ENCODE measurements at regions not wholly inside any gene's neighbourhood (a gene's known extent, or its start where the extent isn't known, plus 50 kb on each side); places are given as distances from the start of the nearest gene placed in this dataset.

GRCh38 chr3:65182682-65183081, 494.9 kb upstream of the ADAMTS9 start:
- DNase-seq (ENCODE audit: low spot score) = no peak
- no peak for ATAC-seq
- intact Hi-C loops (cut with DNase I) = loop anchor here (10.0 kb wide), 1 partner anchor 62 kb away; no protein-coding TSS in a partner anchor

DNA sequence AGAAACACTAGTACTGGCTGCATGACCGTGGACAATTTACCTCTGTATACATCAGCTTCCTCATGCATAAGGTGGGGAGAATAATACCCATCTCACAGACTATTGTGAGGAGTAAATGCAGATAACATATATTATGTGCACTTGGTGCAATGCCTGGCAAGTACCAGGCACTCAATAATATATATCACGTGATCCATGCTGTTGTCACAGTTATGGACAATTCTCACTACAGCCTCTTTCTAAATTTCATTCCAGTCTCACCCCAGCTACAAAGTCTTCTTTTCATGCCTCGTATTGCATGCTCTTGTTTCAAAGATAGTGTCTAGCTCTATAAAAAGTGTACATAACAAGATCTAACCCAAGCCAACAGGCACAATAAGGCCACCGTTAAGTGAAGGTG, 494.3 kb upstream of the ADAMTS9 start:
- DNase-seq (ENCODE audit: low spot score) (no peak), ATAC-seq (no peak)
- intact Hi-C loops (cut with DNase I) = loop anchor here (10.0 kb wide), 1 partner anchor 63 kb away; no protein-coding TSS in a partner anchor

GRCh38 chr3:65181391-65181871, 493.6 kb upstream of the ADAMTS9 start:
- DNase-seq (ENCODE audit: low spot score) (no peak), ATAC-seq (peak; percentile 92)

GRCh38 chr3:65178703-65179102, 490.9 kb upstream of the ADAMTS9 start:
- intact Hi-C loops (cut with DNase I) = no loop called here
- ATAC-seq (no peak), DNase-seq (ENCODE audit: low spot score) (no peak)

More at GRCh38 chr3:65181391-65181871, 493.6 kb upstream of the ADAMTS9 start:
- intact Hi-C loops (cut with DNase I) = loop anchor here (10.0 kb wide), 1 partner anchor 63 kb away; no protein-coding TSS in a partner anchor

GRCh38 chr3:65177960-65178376, 490.2 kb upstream of the ADAMTS9 start:
- intact Hi-C loops (cut with DNase I) = no loop called here
- no peak for ATAC-seq
- DNase-seq (ENCODE audit: low spot score) = no peak

DNA sequence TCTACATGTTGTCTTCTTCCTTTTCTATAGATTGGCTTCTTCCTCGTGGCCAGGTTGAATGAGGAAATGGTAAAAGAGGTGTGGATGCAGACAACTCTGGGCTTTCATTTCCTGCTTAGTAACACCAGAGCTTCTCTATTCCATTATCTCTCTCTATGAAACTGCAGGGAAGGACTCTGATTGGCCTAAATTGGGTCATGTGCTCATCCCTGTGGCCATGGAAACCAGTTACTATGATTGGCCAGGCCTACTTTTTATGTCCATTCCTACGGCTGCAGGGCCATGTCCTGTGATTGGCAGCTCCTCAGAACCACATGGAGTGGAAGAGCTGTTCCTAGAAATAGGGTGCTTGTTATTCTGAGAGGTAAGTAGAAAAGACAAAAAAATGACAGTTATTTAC, 486.9 kb upstream of the ADAMTS9 start:
- intact Hi-C loops (cut with DNase I) = no loop called here
- DNase-seq (ENCODE audit: low spot score) (no peak), ATAC-seq (no peak)

- ATAC-seq (no peak), DNase-seq (ENCODE audit: low spot score) (no peak)
- intact Hi-C loops (cut with DNase I) = no loop called here
Observed at GRCh38 chr3:65173841-65174240, 486.0 kb upstream of the ADAMTS9 start.

GRCh38 chr3:65172209-65172608, 484.4 kb upstream of the ADAMTS9 start:
- no peak for DNase-seq (ENCODE audit: low spot score)
- no peak for ATAC-seq
- intact Hi-C loops (cut with DNase I) = no loop called here

DNA sequence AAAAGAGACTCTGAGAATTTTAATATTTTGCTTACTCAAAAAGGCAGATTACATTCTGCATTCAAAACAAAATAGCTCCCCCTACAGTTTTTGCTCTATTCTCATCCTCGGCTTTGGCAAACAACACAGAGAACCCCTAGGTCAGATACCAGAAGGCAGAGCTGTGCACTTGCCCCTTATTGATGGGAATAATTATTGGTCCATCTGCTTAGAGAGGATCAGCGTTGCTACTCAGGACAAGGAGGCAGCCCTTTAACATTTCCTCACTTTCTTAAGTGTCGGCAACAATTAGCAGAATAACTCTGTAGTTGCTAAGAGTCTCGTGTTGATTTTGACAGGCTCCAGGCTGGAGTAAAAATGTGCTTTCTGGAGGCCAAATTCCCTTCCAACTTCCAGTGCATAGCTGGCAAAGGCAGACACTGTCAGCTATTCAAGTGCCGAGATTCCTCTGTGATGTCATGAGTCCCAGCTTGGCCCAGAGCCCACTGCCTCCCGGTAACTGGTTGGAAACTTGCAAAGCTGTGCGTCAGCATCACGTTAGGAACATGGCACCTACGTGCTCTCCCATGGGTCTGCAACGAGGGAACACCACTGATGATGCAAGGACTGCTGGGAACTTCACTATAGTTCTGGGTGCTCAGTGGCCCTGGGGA, 482.7 kb upstream of the ADAMTS9 start:
- DNase-seq (ENCODE audit: low spot score) = peak; percentile 92
- intact Hi-C loops (cut with DNase I) = loop anchor here (2.0 kb wide), 1 partner anchor 484 kb away; the partner anchor contains the start of gene ADAMTS9
- ATAC-seq = peak; percentile 92

GRCh38 chr3:65169961-65170360, 482.2 kb upstream of the ADAMTS9 start:
- ATAC-seq (no peak), DNase-seq (ENCODE audit: low spot score) (no peak)
- intact Hi-C loops (cut with DNase I) = loop anchor here (2.0 kb wide), 1 partner anchor 483 kb away; the partner anchor contains the start of gene ADAMTS9

DNA sequence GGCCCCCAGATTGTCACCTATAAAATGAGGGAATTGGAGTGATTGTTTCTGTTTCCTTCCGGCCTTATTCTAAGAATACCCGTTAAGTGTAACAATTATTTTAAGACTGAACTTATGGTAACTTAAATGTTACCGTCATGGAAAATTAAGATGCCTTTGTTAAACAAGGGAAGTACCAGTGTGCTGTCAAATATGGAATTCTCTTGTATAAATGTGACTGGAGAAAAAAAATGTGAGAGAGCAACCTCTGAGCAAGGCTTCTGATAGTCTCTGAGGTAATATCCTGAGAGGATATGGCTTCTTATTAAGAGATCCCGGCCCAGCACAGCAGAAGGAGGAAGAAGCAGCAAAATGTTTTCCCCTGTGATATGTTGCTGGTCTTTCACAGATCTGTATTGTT, 480.7 kb upstream of the ADAMTS9 start:
- ATAC-seq = no peak
- intact Hi-C loops (cut with DNase I) = no loop called here
- no peak for DNase-seq (ENCODE audit: low spot score)

DNA sequence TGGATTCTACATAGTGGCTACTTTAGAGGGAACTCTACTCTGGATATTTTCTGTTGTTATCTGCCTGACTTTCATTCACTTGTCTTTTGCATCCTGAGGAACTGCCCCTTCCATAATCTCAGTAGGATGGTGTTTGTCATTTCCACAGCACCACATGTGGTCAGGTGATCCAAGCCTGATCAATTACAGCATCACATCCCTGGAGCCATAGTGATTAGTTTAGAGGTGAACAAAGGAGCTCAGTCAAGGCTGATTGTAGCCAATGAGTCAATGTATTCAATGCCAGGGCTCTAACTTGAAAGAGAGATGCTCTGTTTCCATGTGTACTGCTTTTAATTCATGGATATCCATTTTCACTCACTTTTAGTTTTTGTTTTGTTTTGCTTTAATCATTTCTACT, 478.7 kb upstream of the ADAMTS9 start:
- DNase-seq (ENCODE audit: low spot score) (no peak), ATAC-seq (no peak)
- intact Hi-C loops (cut with DNase I) = no loop called here

GRCh38 chr3:65158023-65158422, 470.2 kb upstream of the ADAMTS9 start:
- ATAC-seq (no peak), DNase-seq (ENCODE audit: low spot score) (no peak)
- intact Hi-C loops (cut with DNase I) = no loop called here

DNA sequence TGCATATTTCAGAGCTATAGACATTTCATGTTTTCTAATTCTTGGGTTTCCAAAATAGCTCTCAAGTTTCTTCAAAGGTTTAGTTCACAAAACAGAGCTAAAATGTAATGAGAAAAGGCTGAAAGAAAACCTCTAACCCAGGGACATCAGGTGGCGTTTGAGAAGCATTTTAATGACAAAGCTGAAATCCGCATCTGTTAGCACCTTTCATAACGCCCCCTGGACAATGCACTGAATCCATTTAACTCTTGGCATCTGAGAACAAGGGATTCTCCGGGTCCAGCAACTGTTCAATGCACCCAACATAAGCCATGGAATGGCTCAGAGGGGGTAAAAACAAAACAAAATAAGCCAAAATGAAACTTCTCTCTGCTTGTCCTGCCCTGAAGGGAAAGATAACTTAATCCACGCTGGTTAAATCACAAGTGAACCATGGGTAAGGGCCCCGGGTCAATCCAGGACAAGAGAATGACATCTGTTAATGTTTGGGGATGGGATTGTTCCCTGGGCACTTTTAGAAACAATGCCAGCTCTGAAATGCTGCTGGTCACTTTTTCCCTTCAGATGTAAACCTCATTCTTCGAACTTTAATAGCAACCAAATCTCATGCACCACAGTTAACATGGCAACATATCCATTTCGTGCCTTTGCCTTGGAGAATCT, 466.2 kb upstream of the ADAMTS9 start:
- intact Hi-C loops (cut with DNase I) = no loop called here
- no peak for ATAC-seq
- no peak for DNase-seq (ENCODE audit: low spot score)

DNA sequence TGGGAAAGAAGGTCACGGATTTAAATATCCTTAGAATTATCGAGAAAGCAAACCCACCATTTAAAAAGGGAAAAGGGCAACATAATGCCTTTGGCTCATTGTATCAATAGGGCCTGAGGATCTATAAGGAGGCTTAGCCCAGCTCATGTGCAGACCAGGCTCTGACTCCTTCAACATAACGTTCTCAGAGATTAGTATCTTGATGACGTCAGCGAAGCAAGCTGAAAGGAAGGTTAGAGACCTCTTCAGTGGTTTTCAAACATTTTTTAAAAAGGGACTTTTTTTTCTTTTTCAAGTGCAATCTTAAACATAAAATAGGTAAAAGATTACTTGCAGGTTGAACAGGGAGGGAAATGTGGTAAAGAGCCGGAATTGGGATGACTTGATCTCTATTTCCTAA, 463.9 kb upstream of the ADAMTS9 start:
- intact Hi-C loops (cut with DNase I) = no loop called here
- ATAC-seq (no peak), DNase-seq (ENCODE audit: low spot score) (no peak)

DNA sequence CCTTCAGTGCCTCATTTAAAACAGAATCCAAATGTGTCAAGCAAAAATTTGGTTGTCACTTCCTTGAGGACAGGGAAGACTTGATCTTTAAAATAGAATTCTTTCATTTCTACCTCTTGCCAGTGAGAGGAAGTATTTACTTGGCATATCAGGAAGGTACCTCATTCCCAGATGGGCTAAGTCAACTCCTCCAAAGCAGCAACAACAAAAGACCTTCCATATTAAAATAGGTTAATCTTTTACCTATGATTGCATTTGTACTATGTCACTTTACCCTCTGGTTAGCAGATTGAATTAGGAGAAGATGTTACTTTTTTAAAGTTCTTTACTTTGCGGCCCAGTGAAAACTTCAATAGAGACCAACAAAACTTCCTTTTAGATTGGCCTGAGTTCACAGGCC, 462.1 kb upstream of the ADAMTS9 start:
- DNase-seq (ENCODE audit: low spot score) (no peak), ATAC-seq (no peak)
- intact Hi-C loops (cut with DNase I) = no loop called here

- DNase-seq (ENCODE audit: low spot score) (no peak), ATAC-seq (no peak)
- intact Hi-C loops (cut with DNase I) = no loop called here
Observed at GRCh38 chr3:65148687-65149086, 460.9 kb upstream of the ADAMTS9 start.

GRCh38 chr3:65146179-65146578, 458.4 kb upstream of the ADAMTS9 start:
- DNase-seq (ENCODE audit: low spot score) (no peak), ATAC-seq (no peak)
- intact Hi-C loops (cut with DNase I) = no loop called here

- no peak for ATAC-seq
- intact Hi-C loops (cut with DNase I) = no loop called here
- no peak for DNase-seq (ENCODE audit: low spot score)
Observed at GRCh38 chr3:65145680-65146079, 457.9 kb upstream of the ADAMTS9 start.

- intact Hi-C loops (cut with DNase I) = no loop called here
Observed at GRCh38 chr3:65144791-65145351, 457.1 kb upstream of the ADAMTS9 start.

More at GRCh38 chr3:65144791-65145351, 457.1 kb upstream of the ADAMTS9 start:
- no peak for ATAC-seq
- no peak for DNase-seq (ENCODE audit: low spot score)

All from sciatic nerve (tissue), 2 donors.